ENCODE measurements at regions not wholly inside any gene's neighbourhood (a gene's known extent, or its start where the extent isn't known, plus 50 kb on each side); places are given as distances from the start of the nearest gene placed in this dataset.

DNA sequence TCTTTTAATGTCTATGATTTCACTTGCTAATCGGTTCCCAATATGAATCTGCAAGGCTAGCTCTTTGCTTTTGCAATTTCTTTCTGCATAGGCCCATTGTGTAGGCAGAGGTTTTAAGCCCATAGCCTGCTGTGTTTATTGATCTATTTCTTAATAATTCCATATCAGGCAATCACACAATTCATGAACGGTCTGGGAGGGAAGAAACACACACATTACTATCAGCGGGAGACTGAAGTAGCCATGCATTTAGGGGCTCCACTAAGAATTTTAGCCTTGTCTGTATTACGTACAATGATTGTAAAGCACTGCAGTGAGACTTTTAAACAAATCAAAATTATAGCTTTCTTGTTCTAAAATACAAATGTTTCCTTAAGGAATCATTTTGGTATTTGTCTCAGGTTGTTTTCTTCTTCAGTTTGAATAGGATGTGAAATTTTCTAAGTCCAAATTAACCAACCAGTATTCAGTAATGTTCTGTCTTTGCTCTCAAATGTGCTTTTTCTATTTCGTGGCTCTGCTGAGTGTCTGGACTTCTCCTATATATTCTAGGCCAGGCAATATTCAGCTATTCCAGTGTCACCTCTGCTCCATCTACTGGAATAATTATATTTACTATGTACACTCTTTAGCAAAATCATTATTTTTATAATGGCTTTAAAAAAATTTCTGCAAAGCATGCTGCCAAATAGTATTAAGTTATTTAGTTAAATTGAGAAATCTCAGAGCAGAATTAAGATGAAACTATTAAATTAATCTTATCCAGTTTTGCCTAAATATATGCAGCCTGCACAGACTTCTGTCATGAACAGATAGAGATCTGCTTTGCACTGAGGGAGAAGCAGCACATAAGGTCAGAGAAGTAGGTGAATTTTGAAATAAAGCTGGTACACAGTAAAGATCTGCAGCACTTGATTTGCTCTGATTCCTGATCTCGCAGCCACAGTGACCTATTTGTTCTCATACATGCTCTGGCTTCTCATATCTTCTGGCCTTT is 103.0 kb upstream of the NAALADL2 start:
- no peak for TF ChIP-seq SIN3A (conservative IDR thresholded peaks at IDR 0.05 in 1 of 2, IDR thresholded peaks at IDR 0.05 in 1 of 2; ENCODE audit: low read depth in 1 of 2, low read length in 2 of 2)
- no peak for TF ChIP-seq POLR2A (IDR thresholded peaks at IDR 0.05; ENCODE audit: control extremely low read depth in 1 of 2, low read depth in 2 of 2, low read length in 2 of 2)
- TF ChIP-seq, protein P1, sequence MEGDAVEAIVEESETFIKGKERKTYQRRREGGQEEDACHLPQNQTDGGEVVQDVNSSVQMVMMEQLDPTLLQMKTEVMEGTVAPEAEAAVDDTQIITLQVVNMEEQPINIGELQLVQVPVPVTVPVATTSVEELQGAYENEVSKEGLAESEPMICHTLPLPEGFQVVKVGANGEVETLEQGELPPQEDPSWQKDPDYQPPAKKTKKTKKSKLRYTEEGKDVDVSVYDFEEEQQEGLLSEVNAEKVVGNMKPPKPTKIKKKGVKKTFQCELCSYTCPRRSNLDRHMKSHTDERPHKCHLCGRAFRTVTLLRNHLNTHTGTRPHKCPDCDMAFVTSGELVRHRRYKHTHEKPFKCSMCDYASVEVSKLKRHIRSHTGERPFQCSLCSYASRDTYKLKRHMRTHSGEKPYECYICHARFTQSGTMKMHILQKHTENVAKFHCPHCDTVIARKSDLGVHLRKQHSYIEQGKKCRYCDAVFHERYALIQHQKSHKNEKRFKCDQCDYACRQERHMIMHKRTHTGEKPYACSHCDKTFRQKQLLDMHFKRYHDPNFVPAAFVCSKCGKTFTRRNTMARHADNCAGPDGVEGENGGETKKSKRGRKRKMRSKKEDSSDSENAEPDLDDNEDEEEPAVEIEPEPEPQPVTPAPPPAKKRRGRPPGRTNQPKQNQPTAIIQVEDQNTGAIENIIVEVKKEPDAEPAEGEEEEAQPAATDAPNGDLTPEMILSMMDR (IDR thresholded peaks at IDR 0.05; ENCODE audit: control extremely low read depth in 1 of 3, insufficient read depth in 1 of 3, low read depth in 1 of 3, low read length in 3 of 3), result no peak
- TF ChIP-seq KDM4A (IDR thresholded peaks at IDR 0.05; ENCODE audit: low read depth, low read length, severe bottlenecking), result no peak
- no peak for TF ChIP-seq BRCA1 (IDR thresholded peaks at IDR 0.05; ENCODE audit: low read depth, low read length)
- TF ChIP-seq SP1 (IDR thresholded peaks at IDR 0.05; ENCODE audit: low read depth, low read length), result no peak
- TF ChIP-seq CTBP2 (IDR thresholded peaks at IDR 0.05; ENCODE audit: borderline replicate concordance, insufficient read depth, insufficient read length, low read length), result no peak
- TF ChIP-seq RFX5 (IDR thresholded peaks at IDR 0.05; ENCODE audit: borderline replicate concordance, low read depth, low read length), result no peak
- TF ChIP-seq MAFK (IDR thresholded peaks at IDR 0.05; ENCODE audit: low read depth, low read length), result no peak
- no peak for TF ChIP-seq EZH2 (IDR thresholded peaks at IDR 0.05; ENCODE audit: low read depth, low read length, severe bottlenecking)
